Duodenal mucosa (tissue), 2 donors: ENCODE measurements at regions not wholly inside any gene's neighbourhood (a gene's known extent, or its start where the extent isn't known, plus 50 kb on each side); places are given as distances from the start of the nearest gene placed in this dataset.
"Not testable (repeated sequence)": the region's sequence is repeated elsewhere in the genome, so short reads cannot be mapped to it uniquely, and the experiment has no call there.

Source experiments
- H3K27ac ChIP-seq: one replicate; pipeline ENCODE4 v1.7.0; 2013; ENCODE audit warnings: low read depth, low read length
- H3K27me3 ChIP-seq, 2 donors: one replicate each; pipeline ENCODE4 v1.7.0; 2013; ENCODE audit warnings: low read length in 2 of 2, control low read depth in 1 of 2; ENCODE audit not compliant: insufficient read depth in 2 of 2, control insufficient read depth in 1 of 2
- H3K36me3 ChIP-seq, 2 donors: one replicate each; pipeline ENCODE4 v1.7.0; 2013; ENCODE audit warnings: low read length in 2 of 2, control low read depth in 1 of 2; ENCODE audit not compliant: insufficient read depth in 2 of 2, control insufficient read depth in 1 of 2
- H3K4me1 ChIP-seq, 2 donors: one replicate each; pipeline ENCODE4 v1.7.0; 2013; ENCODE audit warnings: low read length in 2 of 2, control low read depth in 1 of 2; ENCODE audit not compliant: insufficient read depth in 2 of 2, control insufficient read depth in 1 of 2
- H3K4me3 ChIP-seq, 2 donors: one replicate each; pipeline ENCODE4 v1.7.0; 2013; ENCODE audit warnings: low read length in 2 of 2, low read depth in 1 of 2
- H3K9ac ChIP-seq, 2 donors: one replicate each; pipeline ENCODE4 v1.7.0; 2013; ENCODE audit warnings: low read length in 2 of 2, low read depth in 1 of 2
- H3K9me3 ChIP-seq, 2 donors: one replicate each; pipeline ENCODE4 v1.7.0; 2013; ENCODE audit warnings: low read length in 2 of 2, control low read depth in 1 of 2; ENCODE audit not compliant: control insufficient read depth in 1 of 2

DNA sequence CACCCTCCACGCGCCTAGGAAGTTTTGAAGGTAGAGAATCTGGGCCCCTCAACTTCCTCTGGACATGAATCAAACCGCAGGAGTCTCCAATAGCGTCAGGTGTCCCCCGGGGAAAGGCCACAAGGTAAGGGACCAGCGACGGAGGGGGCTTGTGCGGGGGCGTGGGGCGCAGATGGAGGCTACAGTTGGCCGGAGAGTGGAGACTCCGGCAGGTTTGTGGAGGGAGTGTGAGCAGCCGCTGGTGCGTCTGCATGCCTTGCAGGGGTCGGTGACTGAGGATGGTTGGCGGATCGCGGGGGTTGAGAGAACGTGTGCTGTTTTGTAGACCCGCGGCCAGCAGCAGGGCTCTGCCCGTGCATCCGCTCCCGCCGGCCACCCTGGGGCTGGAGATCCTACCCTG, 303.3 kb upstream of the DPP6 start:
- H3K9me3 ChIP-seq, H3K27me3 ChIP-seq, H3K4me1 ChIP-seq, H3K9ac ChIP-seq, H3K4me3 ChIP-seq, H3K36me3 ChIP-seq, H3K27ac ChIP-seq: not testable (repeated sequence)

DNA sequence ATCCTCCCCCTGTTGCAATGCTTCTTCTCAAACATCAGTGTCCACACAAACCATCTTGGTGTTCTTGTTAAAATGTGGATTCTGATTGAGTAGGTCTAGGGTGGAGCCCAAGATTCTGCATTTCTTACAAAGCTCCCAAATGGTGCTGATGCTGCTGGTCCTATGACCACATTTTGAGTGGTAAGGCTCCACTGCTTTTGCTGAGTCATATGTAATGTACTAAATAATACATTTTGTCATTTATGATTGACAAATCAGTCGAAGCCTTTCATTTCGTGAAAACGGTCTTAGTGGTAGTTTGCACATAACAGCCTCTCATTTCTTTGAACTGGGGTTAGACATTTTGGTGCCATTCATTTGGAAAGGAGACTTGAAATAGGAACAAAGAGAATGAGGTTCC, 286.3 kb upstream of the DPP6 start:
- not testable (repeated sequence) for H3K27me3 ChIP-seq, H3K4me1 ChIP-seq, H3K36me3 ChIP-seq, H3K4me3 ChIP-seq, H3K27ac ChIP-seq, H3K9ac ChIP-seq, H3K9me3 ChIP-seq

GRCh38 chr7:153766926-153767325, 285.3 kb upstream of the DPP6 start:
- not testable (repeated sequence) for H3K36me3 ChIP-seq, H3K4me1 ChIP-seq, H3K9ac ChIP-seq, H3K27ac ChIP-seq, H3K9me3 ChIP-seq, H3K4me3 ChIP-seq, H3K27me3 ChIP-seq

- H3K36me3 ChIP-seq, result no peaks in the 10 kb centered on the region
- H3K27me3 ChIP-seq, result no peaks in the 10 kb centered on the region
- no peak overlapping the region for H3K27ac ChIP-seq
- H3K4me3 ChIP-seq, result no peak overlapping the region
- no peak overlapping the region for H3K9ac ChIP-seq
- no peaks in the 10 kb centered on the region for H3K9me3 ChIP-seq
- H3K4me1 ChIP-seq, result no peaks in the 10 kb centered on the region
Observed at GRCh38 chr7:153772966-153773365, 279.2 kb upstream of the DPP6 start.

- not testable (repeated sequence) for H3K27ac ChIP-seq, H3K4me3 ChIP-seq, H3K27me3 ChIP-seq, H3K9ac ChIP-seq, H3K36me3 ChIP-seq, H3K9me3 ChIP-seq, H3K4me1 ChIP-seq
Observed at GRCh38 chr7:153776940-153777339, 275.3 kb upstream of the DPP6 start.

GRCh38 chr7:153797363-153797762, 254.8 kb upstream of the DPP6 start:
- H3K27ac ChIP-seq, H3K36me3 ChIP-seq, H3K9me3 ChIP-seq, H3K4me1 ChIP-seq, H3K4me3 ChIP-seq, H3K9ac ChIP-seq, H3K27me3 ChIP-seq: not testable (repeated sequence)

DNA sequence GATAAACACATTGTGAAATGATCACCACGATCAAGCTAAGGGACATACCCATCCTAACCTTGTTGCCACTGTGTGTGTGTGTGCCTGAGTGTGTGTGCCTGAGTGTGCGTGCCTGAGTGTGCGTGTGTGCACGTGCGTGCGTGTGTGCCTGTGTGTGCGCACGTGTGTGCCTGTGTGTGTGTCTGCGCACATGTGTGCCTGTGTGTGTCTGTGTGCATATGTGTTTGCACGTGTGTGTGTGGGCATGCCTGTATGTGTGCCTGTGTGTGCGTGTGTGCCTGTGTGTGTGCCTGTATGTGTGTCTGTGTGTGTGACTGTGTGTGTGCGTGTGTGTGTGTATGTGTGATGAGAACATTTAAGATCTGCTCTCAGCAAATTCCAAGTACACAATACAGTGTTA, 244.1 kb upstream of the DPP6 start:
- H3K9me3 ChIP-seq, result no peaks in the 10 kb centered on the region
- no peaks in the 10 kb centered on the region for H3K27me3 ChIP-seq
- H3K4me1 ChIP-seq, result no peaks in the 10 kb centered on the region
- no peaks in the 10 kb centered on the region for H3K36me3 ChIP-seq
- no peak overlapping the region for H3K9ac ChIP-seq
- H3K4me3 ChIP-seq, result no peak overlapping the region
- no peak overlapping the region for H3K27ac ChIP-seq

DNA sequence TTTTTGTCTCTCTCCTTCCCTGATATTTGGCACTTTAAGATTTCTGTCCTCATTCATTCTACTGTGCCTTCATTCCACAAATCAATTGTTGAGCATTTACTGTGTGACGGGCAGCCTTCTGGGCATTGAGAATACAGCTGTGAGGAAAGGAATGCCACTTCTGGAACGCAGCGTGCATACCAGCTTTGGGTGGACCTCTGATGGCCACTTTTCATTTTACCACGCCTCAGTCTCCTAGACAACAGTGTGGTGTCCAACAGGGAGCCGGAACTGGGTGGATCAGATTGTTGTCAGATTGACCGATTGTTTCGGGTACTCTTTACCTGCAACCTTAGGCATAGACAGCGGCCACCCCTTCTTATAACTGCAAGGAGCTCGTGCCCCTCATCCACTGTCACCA, 222.7 kb upstream of the DPP6 start:
- Histone ChIP-seq H3K9me3 (peaks cover 7 to 11% of the 10 kb centered on the region in 2 donors), H3K9ac (no peak overlapping the region), H3K27me3 (no peaks in the 10 kb centered on the region), H3K4me1 (no peaks in the 10 kb centered on the region), H3K27ac (no peak overlapping the region), H3K36me3 (no peaks in the 10 kb centered on the region), H3K4me3 (no peak overlapping the region)

DNA sequence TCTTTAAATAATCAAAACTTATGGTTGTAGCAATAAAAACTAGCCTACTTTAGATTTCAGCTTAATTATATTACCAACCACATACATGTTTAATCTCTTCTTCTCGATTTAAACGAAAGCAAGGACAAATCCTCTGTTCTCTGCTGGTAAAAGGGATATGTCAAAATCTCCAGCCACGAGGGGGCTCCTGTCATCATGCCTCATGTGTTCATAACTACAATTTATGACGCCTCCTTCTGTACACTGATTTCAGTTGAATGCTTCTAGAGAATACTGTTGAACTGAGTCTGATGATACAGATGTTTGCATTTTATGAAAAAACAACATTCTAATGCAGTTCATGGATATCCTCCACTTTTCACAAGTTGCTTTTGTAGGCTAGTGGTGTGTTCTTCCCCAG, 220.0 kb upstream of the DPP6 start:
- Histone ChIP-seq H3K36me3 (no peaks in the 10 kb centered on the region), H3K4me1 (no peaks in the 10 kb centered on the region), H3K9me3 (peaks cover 7 to 11% of the 10 kb centered on the region in 2 donors), H3K4me3 (no peak overlapping the region), H3K27me3 (no peaks in the 10 kb centered on the region), H3K27ac (no peak overlapping the region), H3K9ac (no peak overlapping the region)

DNA sequence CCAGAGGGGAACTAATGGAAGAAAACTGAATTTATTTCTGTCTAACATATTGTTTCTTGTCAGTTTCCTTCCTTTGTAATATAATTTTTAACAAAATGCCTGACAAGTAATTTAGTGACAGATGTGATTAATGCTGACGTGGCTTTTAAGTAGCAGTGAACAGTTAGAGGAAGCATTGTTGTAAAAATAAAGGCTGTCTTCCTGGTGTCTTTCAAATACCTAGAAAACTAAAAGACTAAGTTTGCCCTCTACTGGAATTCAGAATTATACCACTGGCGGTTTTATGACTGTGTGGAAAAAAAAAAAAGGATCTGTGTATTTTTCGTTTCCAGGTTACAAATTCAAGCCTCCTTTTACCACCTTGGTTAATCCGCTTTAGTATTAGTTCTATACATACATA, 217.1 kb upstream of the DPP6 start:
- Histone ChIP-seq H3K9ac (no peak overlapping the region), H3K27me3 (no peaks in the 10 kb centered on the region), H3K27ac (no peak overlapping the region), H3K36me3 (no peaks in the 10 kb centered on the region), H3K4me3 (no peak overlapping the region), H3K4me1 (no peaks in the 10 kb centered on the region), H3K9me3 (peaks cover 7 to 8% of the 10 kb centered on the region in 2 donors)

DNA sequence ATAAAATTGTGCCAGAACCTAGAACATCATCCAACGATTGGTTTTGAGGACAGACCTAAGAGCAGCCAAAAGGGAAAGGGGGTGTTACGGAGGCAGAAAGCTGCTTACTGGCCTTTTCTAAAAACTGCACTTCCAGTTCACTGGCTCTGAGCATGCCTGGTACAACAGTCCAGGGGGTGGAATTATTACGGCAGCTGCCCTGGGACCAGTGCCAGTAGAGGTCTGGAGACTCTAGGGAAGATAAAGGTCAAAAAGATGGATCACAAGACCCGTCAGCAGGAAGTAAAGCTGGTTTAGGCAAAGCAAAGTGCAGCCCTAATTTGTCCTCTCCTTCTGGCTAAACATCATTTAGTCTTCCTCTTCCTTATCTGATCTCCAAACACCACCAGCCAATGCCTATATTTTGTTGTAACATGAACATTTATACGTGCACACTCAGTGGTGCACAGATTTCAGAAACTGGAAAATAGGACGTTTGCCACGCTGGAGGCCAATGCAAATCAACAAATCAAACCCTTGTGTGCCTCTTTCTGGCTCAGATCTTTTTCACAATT, 216.4 kb upstream of the DPP6 start:
- Histone ChIP-seq H3K27ac (no peak overlapping the region), H3K9ac (no peak overlapping the region), H3K36me3 (no peaks in the 10 kb centered on the region), H3K4me1 (no peaks in the 10 kb centered on the region), H3K27me3 (no peaks in the 10 kb centered on the region), H3K4me3 (no peak overlapping the region), H3K9me3 (peaks cover 4 to 7% of the 10 kb centered on the region in 2 donors)
